GM06990 (cell line): ENCODE measurements at regions not wholly inside any gene's neighbourhood (a gene's known extent, or its start where the extent isn't known, plus 50 kb on each side); places are given as distances from the start of the nearest gene placed in this dataset.
"Not testable (repeated sequence)": the region's sequence is repeated elsewhere in the genome, so short reads cannot be mapped to it uniquely, and the experiment has no call there.

Experiments
- DNase-seq: peaks from one replicate; pipeline ENCODE4 v3.0.0-alpha.2; 2011; ENCODE audit not compliant: insufficient read length; ENCODE audit errors: extremely low read depth
- H3K27me3 ChIP-seq: replicated peaks from 2 replicates; pipeline ENCODE4 v1.6.0; 2011; ENCODE audit warnings: low read length; ENCODE audit not compliant: control insufficient read depth, insufficient read depth
- H3K36me3 ChIP-seq: 2 replicates; pipeline ENCODE4 v1.5.1; 2011; ENCODE audit warnings: low read length; ENCODE audit not compliant: control insufficient read depth, insufficient read depth
- H3K4me3 ChIP-seq: replicated peaks from 2 replicates; pipeline ENCODE4 v1.5.1; 2011; ENCODE audit warnings: low read depth, mild to moderate bottlenecking, control low read depth, low read length
- TF ChIP-seq, protein P1 (sequence below): IDR thresholded peaks from 2 replicates; pipeline ENCODE4 v1.5.1; 2011; ENCODE audit warnings: low read length, control low read depth, mild to moderate bottlenecking, inconsistent platforms; ENCODE audit not compliant: insufficient read depth, poor library complexity, severe bottlenecking

DNA sequence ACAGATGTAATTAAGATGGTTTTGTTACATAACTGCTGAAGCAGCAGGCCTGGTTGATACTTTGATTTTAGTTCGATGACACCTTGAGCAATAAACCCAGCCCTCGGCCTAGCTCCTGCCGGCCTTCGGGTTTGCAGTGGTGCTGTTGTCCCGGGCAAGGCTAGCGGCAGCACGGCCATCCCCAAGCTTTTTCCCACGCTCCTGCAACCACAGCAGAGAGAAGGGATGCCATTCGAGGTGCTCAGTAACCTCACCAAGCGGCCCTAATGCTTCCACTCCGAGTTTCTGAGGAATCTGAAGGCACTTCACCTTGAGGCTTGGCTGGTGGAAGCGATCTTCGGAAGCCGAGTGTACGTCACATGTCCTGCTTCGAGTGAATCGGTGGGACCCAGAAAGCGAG lies 182.1 kb downstream of the NAF1 start:
- DNase-seq = no peak
- no peak overlapping the region for H3K4me3 ChIP-seq
- TF ChIP-seq, protein P1, sequence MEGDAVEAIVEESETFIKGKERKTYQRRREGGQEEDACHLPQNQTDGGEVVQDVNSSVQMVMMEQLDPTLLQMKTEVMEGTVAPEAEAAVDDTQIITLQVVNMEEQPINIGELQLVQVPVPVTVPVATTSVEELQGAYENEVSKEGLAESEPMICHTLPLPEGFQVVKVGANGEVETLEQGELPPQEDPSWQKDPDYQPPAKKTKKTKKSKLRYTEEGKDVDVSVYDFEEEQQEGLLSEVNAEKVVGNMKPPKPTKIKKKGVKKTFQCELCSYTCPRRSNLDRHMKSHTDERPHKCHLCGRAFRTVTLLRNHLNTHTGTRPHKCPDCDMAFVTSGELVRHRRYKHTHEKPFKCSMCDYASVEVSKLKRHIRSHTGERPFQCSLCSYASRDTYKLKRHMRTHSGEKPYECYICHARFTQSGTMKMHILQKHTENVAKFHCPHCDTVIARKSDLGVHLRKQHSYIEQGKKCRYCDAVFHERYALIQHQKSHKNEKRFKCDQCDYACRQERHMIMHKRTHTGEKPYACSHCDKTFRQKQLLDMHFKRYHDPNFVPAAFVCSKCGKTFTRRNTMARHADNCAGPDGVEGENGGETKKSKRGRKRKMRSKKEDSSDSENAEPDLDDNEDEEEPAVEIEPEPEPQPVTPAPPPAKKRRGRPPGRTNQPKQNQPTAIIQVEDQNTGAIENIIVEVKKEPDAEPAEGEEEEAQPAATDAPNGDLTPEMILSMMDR = no peak
- H3K36me3 ChIP-seq = no peaks in the 10 kb centered on the region
- no peaks in the 10 kb centered on the region for H3K27me3 ChIP-seq

DNA sequence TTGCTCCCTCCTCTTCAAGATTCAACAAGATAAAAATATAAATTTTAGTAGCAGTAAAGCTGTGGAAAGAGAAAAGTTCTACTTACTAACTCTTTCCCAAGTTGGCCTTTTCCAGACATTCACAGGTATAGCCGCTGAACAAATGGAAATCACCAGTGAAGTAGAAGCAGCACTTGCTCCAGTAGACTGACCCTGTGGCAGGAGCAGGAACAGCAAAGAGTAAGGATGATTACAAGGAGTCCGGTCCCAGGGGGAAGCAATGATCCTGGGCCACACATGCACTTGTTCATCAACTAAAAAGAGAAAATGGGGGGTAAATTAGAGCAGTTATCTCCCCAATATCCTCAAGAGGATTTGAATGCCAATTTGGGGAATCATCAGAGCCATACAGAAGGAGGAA lies 184.9 kb downstream of the NAF1 start:
- Histone ChIP-seq H3K36me3 (no peaks in the 10 kb centered on the region), H3K27me3 (no peaks in the 10 kb centered on the region), H3K4me3 (no peak overlapping the region)
- TF ChIP-seq, protein P1 = no peak
- no peak for DNase-seq

DNA sequence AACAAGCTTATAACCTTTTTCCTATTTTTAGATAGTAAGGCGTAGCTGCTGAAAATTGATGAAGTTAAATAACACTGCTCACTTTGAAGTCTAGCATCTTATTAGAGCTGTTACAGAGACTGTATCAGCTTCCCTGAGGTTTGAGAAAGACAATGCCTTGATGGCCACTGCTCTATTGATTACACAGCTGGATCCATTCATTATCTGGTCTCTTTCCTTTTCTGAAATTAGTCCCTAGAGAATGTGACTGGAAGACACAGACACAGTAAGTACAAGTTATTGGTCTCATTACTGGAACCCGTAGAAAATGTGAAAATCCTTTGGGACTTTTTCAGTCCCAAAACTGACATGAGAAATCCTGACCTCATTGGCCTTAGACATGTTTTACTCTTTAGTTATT lies 188.3 kb downstream of the NAF1 start:
- no peaks in the 10 kb centered on the region for H3K27me3 ChIP-seq
- H3K4me3 ChIP-seq = no peak overlapping the region
- H3K36me3 ChIP-seq = no peaks in the 10 kb centered on the region
- no peak for DNase-seq
- TF ChIP-seq, protein P1 = no peak

DNA sequence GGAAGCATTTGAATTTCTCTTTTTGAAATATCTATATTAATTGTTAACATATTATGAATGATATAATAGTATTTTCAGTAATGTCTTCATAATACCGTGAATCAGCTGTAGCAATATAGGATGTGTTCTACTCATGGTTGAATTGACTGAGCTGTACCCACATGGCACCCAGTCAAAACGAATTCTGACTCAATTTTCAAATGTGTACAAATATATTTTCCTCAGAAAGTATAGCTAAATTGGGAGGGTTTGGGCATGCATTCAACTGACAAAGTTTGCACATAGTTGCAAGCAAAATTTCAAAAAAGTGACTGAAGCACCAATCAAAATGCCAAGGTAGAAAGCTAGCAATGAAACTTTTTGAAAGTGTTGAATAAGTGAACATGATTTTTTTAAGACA lies 188.9 kb downstream of the NAF1 start:
- Histone ChIP-seq H3K4me3 (no peak overlapping the region), H3K27me3 (no peaks in the 10 kb centered on the region), H3K36me3 (no peaks in the 10 kb centered on the region)
- TF ChIP-seq, protein P1 = no peak
- no peak for DNase-seq

DNA sequence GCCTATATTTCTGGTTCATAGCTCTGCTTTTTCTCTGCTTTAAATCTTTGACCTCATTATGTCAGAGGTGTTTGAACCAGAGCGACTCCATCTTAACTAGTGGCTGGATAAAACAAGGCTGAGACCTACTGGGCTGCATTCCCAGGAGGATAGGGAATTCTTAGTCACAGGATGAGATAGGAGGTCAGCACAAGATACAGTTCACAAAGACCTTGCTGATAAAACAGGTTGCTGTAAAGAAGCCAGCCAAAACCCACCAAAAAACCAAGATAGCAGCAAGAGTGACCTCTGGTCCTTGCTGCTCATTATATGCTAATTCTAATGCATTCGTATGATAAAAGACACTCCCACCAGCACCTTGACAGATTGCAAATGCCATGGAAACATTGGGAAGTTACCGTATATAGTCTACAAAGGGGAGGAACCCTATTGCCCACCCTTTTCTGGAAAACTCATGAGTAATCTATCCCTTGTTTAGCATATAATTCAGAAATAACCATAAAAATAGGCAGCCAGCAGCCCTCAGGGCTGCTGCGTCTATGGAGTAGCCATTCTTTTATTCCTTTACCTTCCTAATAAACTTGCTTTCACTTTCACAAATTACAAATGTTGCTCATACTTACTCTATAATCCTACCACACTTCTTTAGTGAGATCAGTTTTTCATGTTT lies 193.9 kb downstream of the NAF1 start:
- H3K4me3 ChIP-seq = no peak overlapping the region
- TF ChIP-seq, protein P1 = no peak
- H3K27me3 ChIP-seq = no peaks in the 10 kb centered on the region
- H3K36me3 ChIP-seq = no peaks in the 10 kb centered on the region
- DNase-seq = no peak

DNA sequence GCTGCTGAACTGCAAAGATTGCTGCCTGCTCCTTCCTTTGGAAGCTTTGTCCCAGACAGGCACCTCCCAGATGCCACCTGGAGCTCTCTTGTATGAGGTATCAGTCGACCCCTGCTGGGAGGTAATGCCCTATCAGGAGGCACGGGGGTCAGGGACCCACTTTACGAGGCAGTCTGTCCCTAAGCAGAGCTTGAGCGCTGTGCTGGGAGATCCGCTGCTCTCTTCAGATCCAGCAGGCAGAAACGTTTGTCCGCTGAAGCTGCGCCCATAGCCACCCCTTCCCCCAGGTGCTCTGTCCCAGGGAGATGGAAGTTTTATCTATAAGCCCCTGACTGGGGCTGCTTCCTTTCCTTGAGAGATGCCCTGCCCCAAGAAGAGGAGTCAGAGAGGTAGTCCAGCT lies 197.5 kb downstream of the NAF1 start:
- Histone ChIP-seq H3K36me3 (no peaks in the 10 kb centered on the region), H3K27me3 (no peaks in the 10 kb centered on the region), H3K4me3 (no peak overlapping the region)
- TF ChIP-seq, protein P1 = no peak
- no peak for DNase-seq

DNA sequence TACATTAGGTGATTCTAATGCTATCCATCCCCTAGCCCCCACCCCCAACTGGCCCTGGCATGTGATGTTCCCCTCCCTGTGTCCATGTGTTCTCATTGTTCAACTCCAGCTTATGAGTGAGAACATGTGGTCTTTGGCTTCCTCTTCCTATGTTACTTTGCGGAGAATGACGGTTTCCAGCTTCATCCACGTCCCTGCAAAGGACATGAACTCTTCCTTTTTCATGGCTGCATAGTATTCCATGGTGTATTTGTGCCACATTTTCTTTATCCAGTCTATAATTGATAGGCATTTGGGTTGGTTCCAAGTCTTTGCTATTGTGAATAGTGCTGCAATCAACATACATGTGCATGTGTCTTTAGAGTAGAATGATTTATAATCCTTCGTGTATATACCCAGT lies 200.7 kb downstream of the NAF1 start:
- H3K4me3 ChIP-seq, H3K27me3 ChIP-seq, H3K36me3 ChIP-seq, DNase-seq: not testable (repeated sequence)
